Loucy (cell line): ENCODE measurements at regions not wholly inside any gene's neighbourhood (a gene's known extent, or its start where the extent isn't known, plus 50 kb on each side); places are given as distances from the start of the nearest gene placed in this dataset.

Experiments
- EZH2phosphoT487 ChIP-seq: fragments of 200-600 bp; IDR thresholded peaks from 2 replicates; pipeline ENCODE4 v1.6.1; 2018; ENCODE audit warnings: antibody characterized with exemption, mild to moderate bottlenecking, moderate library complexity, borderline replicate concordance
- TF ChIP-seq, protein P1 (sequence below): fragments of 200-600 bp; sonication (generic); conservative IDR thresholded peaks from 2 replicates; pipeline ENCODE4 v1.5.1; 2014; ENCODE audit warnings: mild to moderate bottlenecking, antibody characterized with exemption, low read length

DNA sequence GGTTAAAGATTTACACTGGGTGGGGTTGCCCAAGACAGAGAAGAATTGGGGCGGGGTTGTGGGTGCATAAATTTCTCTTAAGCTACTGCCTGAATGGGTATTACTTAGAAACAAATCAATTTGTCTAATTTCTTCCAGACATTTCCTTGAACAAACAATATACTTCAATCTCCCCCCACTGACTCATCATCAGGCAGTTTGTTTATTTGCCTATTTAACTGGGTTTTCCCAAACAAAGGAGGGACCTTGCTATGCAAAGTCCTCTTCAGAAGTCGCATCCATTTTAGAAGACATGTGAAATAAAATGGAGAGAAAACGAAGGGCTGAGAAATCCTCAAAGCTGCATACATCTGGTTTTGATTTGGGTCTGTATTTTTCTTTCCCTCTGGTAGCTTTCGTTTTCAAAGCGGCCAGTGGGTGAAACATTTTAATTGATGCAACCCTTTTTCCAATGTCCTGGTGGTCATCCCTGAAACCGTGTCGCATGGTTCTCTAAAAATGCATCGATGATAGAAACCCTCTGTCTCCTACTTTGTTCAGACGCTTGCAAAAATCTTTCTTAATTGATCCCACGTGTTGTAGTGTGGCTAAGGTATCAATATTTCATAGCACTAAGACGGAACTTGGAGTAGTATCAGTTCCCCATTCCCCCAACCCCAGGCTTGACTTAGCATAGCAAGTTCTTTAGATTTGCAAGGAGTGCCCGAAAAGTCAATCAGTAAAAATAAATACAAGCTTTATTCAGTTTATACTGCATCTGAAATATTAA lies 115.1 kb upstream of the MXRA5 start:
- TF ChIP-seq, protein P1, sequence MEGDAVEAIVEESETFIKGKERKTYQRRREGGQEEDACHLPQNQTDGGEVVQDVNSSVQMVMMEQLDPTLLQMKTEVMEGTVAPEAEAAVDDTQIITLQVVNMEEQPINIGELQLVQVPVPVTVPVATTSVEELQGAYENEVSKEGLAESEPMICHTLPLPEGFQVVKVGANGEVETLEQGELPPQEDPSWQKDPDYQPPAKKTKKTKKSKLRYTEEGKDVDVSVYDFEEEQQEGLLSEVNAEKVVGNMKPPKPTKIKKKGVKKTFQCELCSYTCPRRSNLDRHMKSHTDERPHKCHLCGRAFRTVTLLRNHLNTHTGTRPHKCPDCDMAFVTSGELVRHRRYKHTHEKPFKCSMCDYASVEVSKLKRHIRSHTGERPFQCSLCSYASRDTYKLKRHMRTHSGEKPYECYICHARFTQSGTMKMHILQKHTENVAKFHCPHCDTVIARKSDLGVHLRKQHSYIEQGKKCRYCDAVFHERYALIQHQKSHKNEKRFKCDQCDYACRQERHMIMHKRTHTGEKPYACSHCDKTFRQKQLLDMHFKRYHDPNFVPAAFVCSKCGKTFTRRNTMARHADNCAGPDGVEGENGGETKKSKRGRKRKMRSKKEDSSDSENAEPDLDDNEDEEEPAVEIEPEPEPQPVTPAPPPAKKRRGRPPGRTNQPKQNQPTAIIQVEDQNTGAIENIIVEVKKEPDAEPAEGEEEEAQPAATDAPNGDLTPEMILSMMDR = no peak
- no peak for TF ChIP-seq EZH2phosphoT487
